ENCODE measurements at regions not wholly inside any gene's neighbourhood (a gene's known extent, or its start where the extent isn't known, plus 50 kb on each side); places are given as distances from the start of the nearest gene placed in this dataset.

GRCh38 chr6:14053811-14054210 is 63.8 kb upstream of the CD83 start:
- CTCF ChIA-PET: interaction anchor here (1.2 to 18.1 kb wide), 2 partner anchors 10 to 12 kb away, joined by 5 to 209 read pairs; no protein-coding TSS in a partner anchor
- TF ChIP-seq, protein P1, sequence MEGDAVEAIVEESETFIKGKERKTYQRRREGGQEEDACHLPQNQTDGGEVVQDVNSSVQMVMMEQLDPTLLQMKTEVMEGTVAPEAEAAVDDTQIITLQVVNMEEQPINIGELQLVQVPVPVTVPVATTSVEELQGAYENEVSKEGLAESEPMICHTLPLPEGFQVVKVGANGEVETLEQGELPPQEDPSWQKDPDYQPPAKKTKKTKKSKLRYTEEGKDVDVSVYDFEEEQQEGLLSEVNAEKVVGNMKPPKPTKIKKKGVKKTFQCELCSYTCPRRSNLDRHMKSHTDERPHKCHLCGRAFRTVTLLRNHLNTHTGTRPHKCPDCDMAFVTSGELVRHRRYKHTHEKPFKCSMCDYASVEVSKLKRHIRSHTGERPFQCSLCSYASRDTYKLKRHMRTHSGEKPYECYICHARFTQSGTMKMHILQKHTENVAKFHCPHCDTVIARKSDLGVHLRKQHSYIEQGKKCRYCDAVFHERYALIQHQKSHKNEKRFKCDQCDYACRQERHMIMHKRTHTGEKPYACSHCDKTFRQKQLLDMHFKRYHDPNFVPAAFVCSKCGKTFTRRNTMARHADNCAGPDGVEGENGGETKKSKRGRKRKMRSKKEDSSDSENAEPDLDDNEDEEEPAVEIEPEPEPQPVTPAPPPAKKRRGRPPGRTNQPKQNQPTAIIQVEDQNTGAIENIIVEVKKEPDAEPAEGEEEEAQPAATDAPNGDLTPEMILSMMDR (IDR thresholded peaks at IDR 0.05; ENCODE audit: control extremely low read depth, extremely low read depth, low read depth, missing control alignments): no peak
- POLR2A ChIA-PET: no interaction called here
- DNase-seq (ENCODE audit: extremely low spot score): no peak

GRCh38 chr6:14055541-14055940 is 62.0 kb upstream of the CD83 start:
- no peak for DNase-seq (ENCODE audit: extremely low spot score)
- TF ChIP-seq, protein P1 (IDR thresholded peaks at IDR 0.05; ENCODE audit: control extremely low read depth, extremely low read depth, low read depth, missing control alignments): no peak
- POLR2A ChIA-PET: no interaction called here
- CTCF ChIA-PET: interaction anchor here (1.0 to 18.1 kb wide), 4 partner anchors 9 to 147 kb away, joined by 3 to 209 read pairs (median 6); no protein-coding TSS in a partner anchor

DNA sequence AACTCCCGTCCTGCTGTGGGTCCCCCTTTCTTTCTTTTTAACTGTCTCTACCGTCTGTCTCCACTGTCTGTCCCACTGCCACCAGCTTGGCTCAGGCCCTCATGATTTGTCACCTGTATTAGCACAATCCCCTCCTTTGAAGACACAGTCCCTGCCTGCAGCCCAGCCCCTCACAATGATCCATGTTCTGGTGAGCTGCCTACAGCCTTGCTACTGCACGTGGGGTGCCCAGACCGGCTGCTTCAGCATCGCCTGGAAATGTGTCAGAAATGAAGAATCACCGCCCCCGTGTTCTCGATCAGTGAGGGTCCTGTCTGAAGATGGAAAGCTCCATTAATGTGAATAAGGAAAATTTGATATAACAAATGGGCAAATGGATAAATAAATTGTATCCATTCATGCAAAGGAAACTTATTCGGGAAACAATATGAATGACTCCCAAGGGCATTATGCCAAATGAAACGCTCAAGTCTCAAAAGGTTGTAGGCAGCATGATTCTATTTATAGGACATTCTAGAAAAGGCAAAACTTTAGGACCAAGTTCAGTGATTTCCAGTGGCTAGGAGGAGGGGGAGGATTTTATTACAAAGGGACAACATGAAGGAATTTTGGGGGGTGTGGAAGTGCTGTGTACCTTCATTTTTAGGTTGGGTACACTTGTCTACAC is 59.4 kb upstream of the CD83 start:
- POLR2A ChIA-PET: no interaction called here
- DNase-seq (ENCODE audit: extremely low spot score): no peak
- CTCF ChIA-PET: interaction anchor here (1.1 to 18.1 kb wide), 3 partner anchors 8 to 13 kb away, joined by 4 to 209 read pairs (median 6); no protein-coding TSS in a partner anchor
- TF ChIP-seq, protein P1 (IDR thresholded peaks at IDR 0.05; ENCODE audit: control extremely low read depth, extremely low read depth, low read depth, missing control alignments): no peak

DNA sequence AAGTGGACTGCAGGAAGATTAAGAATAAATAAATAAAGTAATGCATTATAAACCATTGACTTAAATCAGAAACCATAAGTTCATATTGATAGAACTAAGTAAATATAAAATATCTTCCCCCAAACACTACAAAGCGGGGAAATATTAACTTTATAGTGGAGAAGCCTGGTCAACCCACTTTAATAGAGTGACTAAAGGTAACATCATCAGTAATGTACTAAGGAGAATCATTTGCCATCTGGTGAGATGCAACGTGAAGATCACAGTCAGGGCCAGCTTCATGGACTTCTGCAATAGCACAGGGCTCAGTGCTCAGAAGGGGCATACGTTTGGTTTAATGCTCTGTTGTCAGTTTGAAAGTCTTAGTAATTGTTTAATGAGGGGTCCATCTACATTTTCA is 58.8 kb upstream of the CD83 start:
- ChIA-PET CTCF (interaction anchor here (0.9 to 18.1 kb wide), 3 partner anchors 7 to 12 kb away, joined by 3 to 209 read pairs (median 6); no protein-coding TSS in a partner anchor), POLR2A (no interaction called here)
- no peak for DNase-seq (ENCODE audit: extremely low spot score)
- TF ChIP-seq, protein P1 (IDR thresholded peaks at IDR 0.05; ENCODE audit: control extremely low read depth, extremely low read depth, low read depth, missing control alignments): no peak

DNA sequence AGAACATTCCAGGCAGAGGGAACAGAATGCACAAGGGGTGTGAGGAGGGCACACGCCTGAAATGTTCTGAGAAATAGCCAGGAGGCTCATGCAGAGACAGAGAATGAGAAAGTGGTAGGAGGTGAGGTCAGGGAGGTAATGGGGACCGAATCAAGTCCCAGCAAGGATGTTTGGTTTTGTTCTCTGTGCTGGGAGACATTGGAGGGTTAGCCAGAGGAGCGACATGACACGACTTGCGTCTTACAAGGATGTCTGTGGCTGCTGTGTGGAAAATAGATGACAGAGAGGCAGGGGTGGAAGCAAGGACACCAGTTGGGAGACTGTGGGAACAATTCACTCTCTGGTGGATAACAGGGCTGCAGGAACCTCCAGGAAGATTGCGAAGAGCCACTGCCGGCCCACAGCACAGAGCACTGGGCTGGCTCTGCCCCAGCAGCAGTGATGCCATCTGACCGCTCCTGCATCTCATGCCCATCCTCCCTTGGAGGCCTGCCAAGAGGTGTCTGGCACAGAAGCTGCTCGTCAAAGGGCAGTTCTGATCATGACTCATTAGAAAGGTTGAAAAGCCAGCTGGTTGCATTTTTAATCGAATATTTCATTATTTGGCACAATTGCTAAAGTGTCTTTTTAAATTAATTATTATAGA is 57.7 kb upstream of the CD83 start:
- POLR2A ChIA-PET: no interaction called here
- CTCF ChIA-PET: interaction anchor here (0.9 to 12.2 kb wide), 3 partner anchors 10 to 13 kb away, joined by 3 to 209 read pairs (median 6); no protein-coding TSS in a partner anchor
- TF ChIP-seq, protein P1 (IDR thresholded peaks at IDR 0.05; ENCODE audit: control extremely low read depth, extremely low read depth, low read depth, missing control alignments): no peak
- DNase-seq (ENCODE audit: extremely low spot score): no peak

DNA sequence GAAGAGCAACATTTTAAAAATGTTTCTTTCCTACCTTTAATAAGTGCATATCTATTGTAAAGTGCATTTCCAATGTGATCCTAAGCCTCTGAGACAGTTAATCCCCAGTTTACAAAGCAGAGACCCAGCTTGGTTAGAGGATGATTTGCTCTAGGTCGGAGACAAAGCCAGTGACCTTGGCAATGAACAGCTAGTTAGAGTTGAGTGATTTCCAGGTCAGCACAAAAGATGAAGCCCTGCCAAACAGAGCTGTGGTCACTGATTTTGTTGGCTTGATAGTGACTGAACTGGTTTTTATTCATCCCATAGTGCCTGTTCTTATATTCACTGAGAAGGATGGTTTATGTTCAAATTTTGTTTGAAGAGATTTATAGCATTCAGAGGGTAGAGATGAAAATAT is 56.6 kb upstream of the CD83 start:
- CTCF ChIA-PET: interaction anchor here (12.2 kb wide), 1 partner anchor 11 kb away, joined by 209 read pairs; no protein-coding TSS in a partner anchor
- POLR2A ChIA-PET: no interaction called here

More for the DNA sequence above, 56.6 kb upstream of the CD83 start:
- TF ChIP-seq, protein P1 (IDR thresholded peaks at IDR 0.05; ENCODE audit: control extremely low read depth, extremely low read depth, low read depth, missing control alignments): no peak
- no peak for DNase-seq (ENCODE audit: extremely low spot score)
